ENCODE measurements at regions not wholly inside any gene's neighbourhood (a gene's known extent, or its start where the extent isn't known, plus 50 kb on each side); places are given as distances from the start of the nearest gene placed in this dataset.
"Not testable (repeated sequence)": the region's sequence is repeated elsewhere in the genome, so short reads cannot be mapped to it uniquely, and the experiment has no call there.

GRCh38 chr14:105678996-105679958 lies 152.9 kb downstream of the TMEM121 start:
- not testable (repeated sequence) for DNase-seq (ENCODE audit: low read depth in 3 of 3)

- peak in 1 of 3 donors; percentile 31 for DNase-seq (ENCODE audit: low read depth in 3 of 3)
These were observed 153.8 kb downstream of the TMEM121 start for GRCh38 chr14:105679959-105680735.

- DNase-seq (ENCODE audit: low read depth in 3 of 3) = not testable (repeated sequence)
These were observed 154.3 kb downstream of the TMEM121 start for GRCh38 chr14:105680736-105681098.

- DNase-seq (ENCODE audit: low read depth in 3 of 3) = not testable (repeated sequence)
These were observed 155.3 kb downstream of the TMEM121 start for GRCh38 chr14:105681606-105682185.

GRCh38 chr14:105682442-105682841 lies 156.1 kb downstream of the TMEM121 start:
- not testable (repeated sequence) for DNase-seq (ENCODE audit: low read depth in 3 of 3)

GRCh38 chr14:105682956-105683570 lies 156.7 kb downstream of the TMEM121 start:
- DNase-seq (ENCODE audit: low read depth in 3 of 3) = no peak

GRCh38 chr14:105684056-105684455 lies 157.7 kb downstream of the TMEM121 start:
- DNase-seq (ENCODE audit: low read depth in 3 of 3) = not testable (repeated sequence)

- not testable (repeated sequence) for DNase-seq (ENCODE audit: low read depth in 3 of 3)
These were observed 158.2 kb downstream of the TMEM121 start for GRCh38 chr14:105684597-105684996.

- no peak for DNase-seq (ENCODE audit: low read depth in 3 of 3)
These were observed 158.6 kb downstream of the TMEM121 start for GRCh38 chr14:105685003-105685402.

GRCh38 chr14:105685605-105686004 lies 159.2 kb downstream of the TMEM121 start:
- DNase-seq (ENCODE audit: low read depth in 3 of 3) = not testable (repeated sequence)

- not testable (repeated sequence) for DNase-seq (ENCODE audit: low read depth in 3 of 3)
These were observed 159.7 kb downstream of the TMEM121 start for GRCh38 chr14:105686050-105686449.

- not testable (repeated sequence) for DNase-seq (ENCODE audit: low read depth in 3 of 3)
These were observed 160.2 kb downstream of the TMEM121 start for GRCh38 chr14:105686462-105687170.

GRCh38 chr14:105687171-105688022 lies 161.0 kb downstream of the TMEM121 start:
- DNase-seq (ENCODE audit: low read depth in 3 of 3) = not testable (repeated sequence)

GRCh38 chr14:105688023-105688351 lies 161.6 kb downstream of the TMEM121 start:
- DNase-seq (ENCODE audit: low read depth in 3 of 3) = not testable (repeated sequence)

- not testable (repeated sequence) for DNase-seq (ENCODE audit: low read depth in 3 of 3)
These were observed 162.4 kb downstream of the TMEM121 start for GRCh38 chr14:105688664-105689221.

- DNase-seq (ENCODE audit: low read depth in 3 of 3) = no peak
These were observed 163.3 kb downstream of the TMEM121 start for GRCh38 chr14:105689722-105690121.

- DNase-seq (ENCODE audit: low read depth in 3 of 3) = no peak
These were observed 164.3 kb downstream of the TMEM121 start for GRCh38 chr14:105690671-105691070.

GRCh38 chr14:105691321-105692109 lies 165.1 kb downstream of the TMEM121 start:
- DNase-seq (ENCODE audit: low read depth in 3 of 3) = not testable (repeated sequence)

- not testable (repeated sequence) for DNase-seq (ENCODE audit: low read depth in 3 of 3)
These were observed 165.8 kb downstream of the TMEM121 start for GRCh38 chr14:105692110-105692685.

Data from stimulated activated CD4-positive, alpha-beta T cell treated with anti-CD3 and anti-CD28 coated beads, TNF-alpha, amount 100 ng/mL, for 48 hours (primary cell).